ENCODE measurements at regions not wholly inside any gene's neighbourhood (a gene's known extent, or its start where the extent isn't known, plus 50 kb on each side); places are given as distances from the start of the nearest gene placed in this dataset.
"Not testable (repeated sequence)": the region's sequence is repeated elsewhere in the genome, so short reads cannot be mapped to it uniquely, and the experiment has no call there.

GRCh38 chr2:155880382-155880781 is 452.1 kb downstream of the NR4A2 start:
- not testable (repeated sequence) for TF ChIP-seq FOXK2 (IDR thresholded peaks at IDR 0.05); HDGF (IDR thresholded peaks at IDR 0.05; ENCODE audit: borderline replicate concordance); SUZ12 (IDR thresholded peaks at IDR 0.05); SP1 (IDR thresholded peaks at IDR 0.05); BHLHE40 (IDR thresholded peaks at IDR 0.05; ENCODE audit: borderline replicate concordance); PKNOX1 (IDR thresholded peaks at IDR 0.05); NFRKB (IDR thresholded peaks at IDR 0.05); FOXM1 (IDR thresholded peaks at IDR 0.05; ENCODE audit: borderline replicate concordance); LEF1 (IDR thresholded peaks at IDR 0.05; ENCODE audit: borderline replicate concordance); FOXA1 (IDR thresholded peaks at IDR 0.05); ELF4 (IDR thresholded peaks at IDR 0.05); ARNT (IDR thresholded peaks at IDR 0.05); ZNF384 (IDR thresholded peaks at IDR 0.05)
